ENCODE measurements at regions not wholly inside any gene's neighbourhood (a gene's known extent, or its start where the extent isn't known, plus 50 kb on each side); places are given as distances from the start of the nearest gene placed in this dataset.

GRCh38 chr13:74084375-74084935, 49.7 kb downstream of the KLF12 start:
- DNase-seq: no peak

- no peak for DNase-seq
Observed at GRCh38 chr13:74082741-74083160, 51.5 kb downstream of the KLF12 start.

- DNase-seq: no peak
Observed at GRCh38 chr13:74080762-74081161, 53.4 kb downstream of the KLF12 start.

GRCh38 chr13:74077792-74078191, 56.4 kb downstream of the KLF12 start:
- DNase-seq: peak in 1 of 2 donors; percentile 32

GRCh38 chr13:74077375-74077774, 56.8 kb downstream of the KLF12 start:
- no peak for DNase-seq

- DNase-seq: no peak
Observed at GRCh38 chr13:74074723-74075122, 59.5 kb downstream of the KLF12 start.

GRCh38 chr13:74073274-74073673, 60.9 kb downstream of the KLF12 start:
- DNase-seq: no peak

GRCh38 chr13:74070513-74070912, 63.7 kb downstream of the KLF12 start:
- no peak for DNase-seq

GRCh38 chr13:74070065-74070464, 64.1 kb downstream of the KLF12 start:
- no peak for DNase-seq

- no peak for DNase-seq
Observed at GRCh38 chr13:74068471-74068870, 65.7 kb downstream of the KLF12 start.

- no peak for DNase-seq
Observed at GRCh38 chr13:74067818-74068217, 66.4 kb downstream of the KLF12 start.

- no peak for DNase-seq
Observed at GRCh38 chr13:74066937-74067336, 67.3 kb downstream of the KLF12 start.

- DNase-seq: no peak
Observed at GRCh38 chr13:74064805-74065312, 69.3 kb downstream of the KLF12 start.

- DNase-seq: no peak
Observed at GRCh38 chr13:74063533-74064100, 70.6 kb downstream of the KLF12 start.

GRCh38 chr13:74062933-74063332, 71.3 kb downstream of the KLF12 start:
- DNase-seq: no peak

GRCh38 chr13:74061926-74062595, 72.1 kb downstream of the KLF12 start:
- peak in 1 of 2 donors; percentile 46 for DNase-seq

GRCh38 chr13:74056801-74057542, 77.2 kb downstream of the KLF12 start:
- DNase-seq: no peak

GRCh38 chr13:74052402-74052928, 81.7 kb downstream of the KLF12 start:
- DNase-seq: no peak

- DNase-seq: no peak
Observed at GRCh38 chr13:74048756-74049155, 85.4 kb downstream of the KLF12 start.

GRCh38 chr13:74047931-74048600, 86.1 kb downstream of the KLF12 start:
- DNase-seq: peak in 1 of 2 donors; percentile 26

- DNase-seq: no peak
Observed at GRCh38 chr13:74046431-74046830, 87.8 kb downstream of the KLF12 start.

- DNase-seq: no peak
Observed at GRCh38 chr13:74045583-74045982, 88.6 kb downstream of the KLF12 start.

Measured in right lung (tissue), 2 donors.